PC-9 (cell line): ENCODE measurements at regions not wholly inside any gene's neighbourhood (a gene's known extent, or its start where the extent isn't known, plus 50 kb on each side); places are given as distances from the start of the nearest gene placed in this dataset.
"Not testable (repeated sequence)": the region's sequence is repeated elsewhere in the genome, so short reads cannot be mapped to it uniquely, and the experiment has no call there.

Source experiments
- CTCF ChIP-seq: fragments of 200-600 bp; sonication (generic); conservative IDR thresholded peaks from 2 replicates; pipeline ENCODE4 v1.6.1; 2017; ENCODE audit warnings: mixed run types, antibody characterized with exemption, mild to moderate bottlenecking, moderate library complexity
- EZH2 ChIP-seq: fragments of 200-600 bp; sonication (generic); IDR thresholded peaks from 2 replicates; pipeline ENCODE4 v1.8.0; 2017; ENCODE audit warnings: antibody characterized with exemption, low read depth

GRCh38 chr7:29664999-29665398 is 101.4 kb downstream of the PRR15 start:
- not testable (repeated sequence) for TF ChIP-seq CTCF, EZH2
